KMS-11 (cell line): ENCODE measurements at regions not wholly inside any gene's neighbourhood (a gene's known extent, or its start where the extent isn't known, plus 50 kb on each side); places are given as distances from the start of the nearest gene placed in this dataset.
A peak's percentile ranks its signal among the peaks of the same experiment; 100 is the strongest.

Experiments
- H2AFZ ChIP-seq: fragments of 200-600 bp; sonication (generic); 2 replicates; pipeline ENCODE4 v1.6.1; 2016; ENCODE audit warnings: antibody characterized with exemption, mixed run types, low read depth
- H3K27ac ChIP-seq: fragments of 200-600 bp; sonication (generic); 2 replicates; pipeline ENCODE4 v1.6.1; 2016; ENCODE audit warnings: mild to moderate bottlenecking, mixed run types
- H3K27me3 ChIP-seq: fragments of 200-600 bp; sonication (generic); 2 replicates; pipeline ENCODE4 v1.6.1; 2017; ENCODE audit warnings: mild to moderate bottlenecking, low read depth, mixed run types, moderate library complexity; ENCODE audit not compliant: insufficient read depth
- H3K36me3 ChIP-seq: fragments of 200-600 bp; sonication (generic); 2 replicates; pipeline ENCODE4 v1.6.1; 2017; ENCODE audit warnings: mild to moderate bottlenecking, mixed run types; ENCODE audit not compliant: insufficient read depth
- H3K4me1 ChIP-seq: fragments of 200-600 bp; sonication (generic); 2 replicates; pipeline ENCODE4 v1.6.1; 2016; ENCODE audit warnings: mild to moderate bottlenecking, low read depth, mixed run types; ENCODE audit not compliant: poor library complexity, severe bottlenecking
- H3K4me2 ChIP-seq: fragments of 200-600 bp; sonication (generic); 2 replicates; pipeline ENCODE4 v1.7.0; 2016; ENCODE audit warnings: mild to moderate bottlenecking, mixed run types
- H3K4me3 ChIP-seq: fragments of 200-600 bp; sonication (generic); IDR thresholded peaks from 2 replicates; pipeline ENCODE4 v1.6.1; 2017; ENCODE audit warnings: low read depth, low read length, mixed read lengths; ENCODE audit not compliant: insufficient read depth
- H3K79me2 ChIP-seq: fragments of 200-600 bp; sonication (generic); 2 replicates; pipeline ENCODE4 v1.6.1; 2016; ENCODE audit warnings: low read depth, mixed run types; ENCODE audit not compliant: insufficient read depth
- H3K9ac ChIP-seq: fragments of 200-600 bp; sonication (generic); 2 replicates; pipeline ENCODE4 v1.6.1; 2016; ENCODE audit warnings: mild to moderate bottlenecking, mixed run types
- H4K20me1 ChIP-seq: fragments of 200-600 bp; sonication (generic); 2 replicates; pipeline ENCODE4 v1.6.1; 2016; ENCODE audit warnings: mild to moderate bottlenecking, mixed run types; ENCODE audit not compliant: insufficient read depth
- CTCF ChIP-seq: fragments of 200-600 bp; sonication (generic); conservative IDR thresholded peaks from 2 replicates; pipeline ENCODE4 v1.6.1; 2017; ENCODE audit warnings: low read depth, mild to moderate bottlenecking, antibody characterized with exemption, low read length, moderate library complexity, mixed read lengths

GRCh38 chrX:25667681-25668080 is 470.5 kb upstream of the MAGEB18 start:
- Histone ChIP-seq H3K27ac (no peak overlapping the region), H3K4me2 (no peak overlapping the region), H2AFZ (no peak overlapping the region), H3K36me3 (no peaks in the 10 kb centered on the region), H3K9ac (no peak overlapping the region), H3K27me3 (no peaks in the 10 kb centered on the region), H3K4me1 (no peaks in the 10 kb centered on the region), H3K79me2 (no peaks in the 10 kb centered on the region), H4K20me1 (no peaks in the 10 kb centered on the region), H3K4me3 (no peak overlapping the region)
- no peak for TF ChIP-seq CTCF

- Histone ChIP-seq H3K9ac (no peak overlapping the region), H3K4me1 (no peaks in the 10 kb centered on the region), H3K4me2 (no peak overlapping the region), H3K79me2 (no peaks in the 10 kb centered on the region), H4K20me1 (no peaks in the 10 kb centered on the region), H3K36me3 (no peaks in the 10 kb centered on the region), H3K4me3 (no peak overlapping the region), H3K27ac (no peak overlapping the region), H2AFZ (no peak overlapping the region), H3K27me3 (no peaks in the 10 kb centered on the region)
- TF ChIP-seq CTCF: no peak
Measured at GRCh38 chrX:25674776-25675175, 463.4 kb upstream of the MAGEB18 start.

- no peaks in the 10 kb centered on the region for H4K20me1 ChIP-seq
- H2AFZ ChIP-seq: no peak overlapping the region
- no peak overlapping the region for H3K27ac ChIP-seq
- H3K4me2 ChIP-seq: no peak overlapping the region
- no peak overlapping the region for H3K9ac ChIP-seq
- H3K27me3 ChIP-seq: no peaks in the 10 kb centered on the region
- no peaks in the 10 kb centered on the region for H3K36me3 ChIP-seq
- H3K4me1 ChIP-seq: no peaks in the 10 kb centered on the region
- TF ChIP-seq CTCF: no peak
- H3K4me3 ChIP-seq: no peak overlapping the region
- no peaks in the 10 kb centered on the region for H3K79me2 ChIP-seq
Measured at GRCh38 chrX:25701876-25702275, 436.3 kb upstream of the MAGEB18 start.

- Histone ChIP-seq H3K4me2 (no peak overlapping the region), H2AFZ (no peak overlapping the region), H3K4me1 (no peaks in the 10 kb centered on the region), H3K27ac (no peak overlapping the region), H4K20me1 (no peaks in the 10 kb centered on the region), H3K79me2 (no peaks in the 10 kb centered on the region), H3K36me3 (no peaks in the 10 kb centered on the region), H3K4me3 (no peak overlapping the region), H3K9ac (no peak overlapping the region), H3K27me3 (no peaks in the 10 kb centered on the region)
- no peak for TF ChIP-seq CTCF
Measured at GRCh38 chrX:25717122-25717521, 421.0 kb upstream of the MAGEB18 start.

GRCh38 chrX:25721564-25721963 is 416.6 kb upstream of the MAGEB18 start:
- Histone ChIP-seq H3K4me1 (no peaks in the 10 kb centered on the region), H4K20me1 (no peaks in the 10 kb centered on the region), H3K27ac (no peak overlapping the region), H3K4me3 (no peak overlapping the region), H2AFZ (no peak overlapping the region), H3K36me3 (no peaks in the 10 kb centered on the region), H3K9ac (no peak overlapping the region), H3K4me2 (no peak overlapping the region), H3K79me2 (no peaks in the 10 kb centered on the region), H3K27me3 (no peaks in the 10 kb centered on the region)
- peak; percentile 57 for TF ChIP-seq CTCF
